ENCODE measurements at regions not wholly inside any gene's neighbourhood (a gene's known extent, or its start where the extent isn't known, plus 50 kb on each side); places are given as distances from the start of the nearest gene placed in this dataset.

GRCh38 chr18:10300739-10301138 is 153.7 kb upstream of the APCDD1 start:
- peak overlapping the region; percentile 4; the same call in 1 of the 2 replicates for H3K27ac ChIP-seq (ENCODE audit: low read length)
- H3K4me2 ChIP-seq (ENCODE audit: low read depth, low read length, poor library complexity, severe bottlenecking): peak overlapping the region; percentile 76
- DNase-seq: no peak
- no peaks in the 10 kb centered on the region for H3K27me3 ChIP-seq (ENCODE audit: low read length)
- H4K20me1 ChIP-seq (ENCODE audit: insufficient read depth, low read depth, low read length): no peaks in the 10 kb centered on the region
- H3K4me3 ChIP-seq (ENCODE audit: low read length): peak overlapping the region; percentile 55
- H3K9me2 ChIP-seq (replicated peaks; ENCODE audit: insufficient read depth, low read length): no peaks in the 10 kb centered on the region
- H3K4me1 ChIP-seq (ENCODE audit: low read length): peaks cover 70% of the 10 kb centered on the region
- no peaks in the 10 kb centered on the region for H3K9me3 ChIP-seq (ENCODE audit: low read length)
- no peaks in the 10 kb centered on the region for H3K79me2 ChIP-seq (ENCODE audit: low read length)
- no peak overlapping the region for H2AFZ ChIP-seq (ENCODE audit: low read length)
- peak overlapping the region; percentile 6; the same call in 1 of the 2 replicates for H3K9ac ChIP-seq (ENCODE audit: low read length)
- no peaks in the 10 kb centered on the region for H3K36me3 ChIP-seq (ENCODE audit: insufficient read depth, low read length)

GRCh38 chr18:10301831-10302483 is 152.5 kb upstream of the APCDD1 start:
- H2AFZ ChIP-seq (ENCODE audit: low read length): no peak overlapping the region
- H3K9me3 ChIP-seq (ENCODE audit: low read length): no peaks in the 10 kb centered on the region
- peak overlapping the region; percentile 55 for H3K4me3 ChIP-seq (ENCODE audit: low read length)
- H3K27me3 ChIP-seq (ENCODE audit: low read length): no peaks in the 10 kb centered on the region
- H3K4me2 ChIP-seq (ENCODE audit: low read depth, low read length, poor library complexity, severe bottlenecking): peak overlapping the region; percentile 76
- H4K20me1 ChIP-seq (ENCODE audit: insufficient read depth, low read depth, low read length): no peaks in the 10 kb centered on the region
- H3K9me2 ChIP-seq (replicated peaks; ENCODE audit: insufficient read depth, low read length): no peaks in the 10 kb centered on the region
- H3K9ac ChIP-seq (ENCODE audit: low read length): no peak overlapping the region
- H3K36me3 ChIP-seq (ENCODE audit: insufficient read depth, low read length): no peaks in the 10 kb centered on the region
- no peaks in the 10 kb centered on the region for H3K79me2 ChIP-seq (ENCODE audit: low read length)
- peak overlapping the region; percentile 4; the same call in 1 of the 2 replicates for H3K27ac ChIP-seq (ENCODE audit: low read length)
- H3K4me1 ChIP-seq (ENCODE audit: low read length): peaks cover 65% of the 10 kb centered on the region
- peak; percentile 59 for DNase-seq

GRCh38 chr18:10303171-10303570 is 151.3 kb upstream of the APCDD1 start:
- no peak overlapping the region for H3K27ac ChIP-seq (ENCODE audit: low read length)
- H2AFZ ChIP-seq (ENCODE audit: low read length): no peak overlapping the region
- no peak overlapping the region for H3K4me3 ChIP-seq (ENCODE audit: low read length)
- H4K20me1 ChIP-seq (ENCODE audit: insufficient read depth, low read depth, low read length): no peaks in the 10 kb centered on the region
- H3K79me2 ChIP-seq (ENCODE audit: low read length): no peaks in the 10 kb centered on the region
- DNase-seq: no peak
- no peaks in the 10 kb centered on the region for H3K36me3 ChIP-seq (ENCODE audit: insufficient read depth, low read length)
- H3K9me2 ChIP-seq (replicated peaks; ENCODE audit: insufficient read depth, low read length): no peaks in the 10 kb centered on the region
- no peak overlapping the region for H3K9ac ChIP-seq (ENCODE audit: low read length)
- no peaks in the 10 kb centered on the region for H3K9me3 ChIP-seq (ENCODE audit: low read length)
- peaks cover 53% of the 10 kb centered on the region for H3K4me1 ChIP-seq (ENCODE audit: low read length)
- no peaks in the 10 kb centered on the region for H3K27me3 ChIP-seq (ENCODE audit: low read length)
- H3K4me2 ChIP-seq (ENCODE audit: low read depth, low read length, poor library complexity, severe bottlenecking): no peak overlapping the region

GRCh38 chr18:10304853-10305252 is 149.6 kb upstream of the APCDD1 start:
- Histone ChIP-seq H3K9me3 (ENCODE audit: low read length) (no peaks in the 10 kb centered on the region), H3K4me2 (ENCODE audit: low read depth, low read length, poor library complexity, severe bottlenecking) (no peak overlapping the region), H3K36me3 (ENCODE audit: insufficient read depth, low read length) (no peaks in the 10 kb centered on the region), H3K27me3 (ENCODE audit: low read length) (no peaks in the 10 kb centered on the region), H3K4me3 (ENCODE audit: low read length) (no peak overlapping the region), H3K9ac (ENCODE audit: low read length) (no peak overlapping the region), H3K4me1 (ENCODE audit: low read length) (peaks cover 37% of the 10 kb centered on the region), H2AFZ (ENCODE audit: low read length) (no peak overlapping the region), H3K9me2 (replicated peaks; ENCODE audit: insufficient read depth, low read length) (no peaks in the 10 kb centered on the region), H4K20me1 (ENCODE audit: insufficient read depth, low read depth, low read length) (no peaks in the 10 kb centered on the region), H3K79me2 (ENCODE audit: low read length) (no peaks in the 10 kb centered on the region), H3K27ac (ENCODE audit: low read length) (no peak overlapping the region)
- no peak for DNase-seq

GRCh38 chr18:10306779-10307178 is 147.7 kb upstream of the APCDD1 start:
- Histone ChIP-seq H4K20me1 (ENCODE audit: insufficient read depth, low read depth, low read length) (no peaks in the 10 kb centered on the region), H3K36me3 (ENCODE audit: insufficient read depth, low read length) (no peaks in the 10 kb centered on the region), H3K4me2 (ENCODE audit: low read depth, low read length, poor library complexity, severe bottlenecking) (no peak overlapping the region), H3K9me2 (replicated peaks; ENCODE audit: insufficient read depth, low read length) (no peaks in the 10 kb centered on the region), H3K79me2 (ENCODE audit: low read length) (no peaks in the 10 kb centered on the region), H3K9ac (ENCODE audit: low read length) (no peak overlapping the region), H3K4me3 (ENCODE audit: low read length) (no peak overlapping the region), H2AFZ (ENCODE audit: low read length) (no peak overlapping the region), H3K4me1 (ENCODE audit: low read length) (peaks cover 17% of the 10 kb centered on the region), H3K27me3 (ENCODE audit: low read length) (no peaks in the 10 kb centered on the region), H3K9me3 (ENCODE audit: low read length) (no peaks in the 10 kb centered on the region), H3K27ac (ENCODE audit: low read length) (no peak overlapping the region)
- no peak for DNase-seq

GRCh38 chr18:10308154-10308553 is 146.3 kb upstream of the APCDD1 start:
- Histone ChIP-seq H3K9me2 (replicated peaks; ENCODE audit: insufficient read depth, low read length) (no peaks in the 10 kb centered on the region), H3K27me3 (ENCODE audit: low read length) (no peaks in the 10 kb centered on the region), H3K4me3 (ENCODE audit: low read length) (no peak overlapping the region), H3K4me2 (ENCODE audit: low read depth, low read length, poor library complexity, severe bottlenecking) (no peak overlapping the region), H3K36me3 (ENCODE audit: insufficient read depth, low read length) (no peaks in the 10 kb centered on the region), H3K27ac (ENCODE audit: low read length) (no peak overlapping the region), H4K20me1 (ENCODE audit: insufficient read depth, low read depth, low read length) (no peaks in the 10 kb centered on the region), H3K4me1 (ENCODE audit: low read length) (peaks cover 10% of the 10 kb centered on the region), H3K9me3 (ENCODE audit: low read length) (no peaks in the 10 kb centered on the region), H2AFZ (ENCODE audit: low read length) (no peak overlapping the region), H3K79me2 (ENCODE audit: low read length) (no peaks in the 10 kb centered on the region), H3K9ac (ENCODE audit: low read length) (no peak overlapping the region)
- no peak for DNase-seq

GRCh38 chr18:10310626-10311025 is 143.8 kb upstream of the APCDD1 start:
- Histone ChIP-seq H3K4me1 (ENCODE audit: low read length) (no peaks in the 10 kb centered on the region), H2AFZ (ENCODE audit: low read length) (no peak overlapping the region), H3K4me2 (ENCODE audit: low read depth, low read length, poor library complexity, severe bottlenecking) (no peak overlapping the region), H3K79me2 (ENCODE audit: low read length) (no peaks in the 10 kb centered on the region), H3K9ac (ENCODE audit: low read length) (no peak overlapping the region), H3K27ac (ENCODE audit: low read length) (no peak overlapping the region), H3K4me3 (ENCODE audit: low read length) (no peak overlapping the region), H3K36me3 (ENCODE audit: insufficient read depth, low read length) (no peaks in the 10 kb centered on the region), H3K9me3 (ENCODE audit: low read length) (no peaks in the 10 kb centered on the region), H4K20me1 (ENCODE audit: insufficient read depth, low read depth, low read length) (no peaks in the 10 kb centered on the region), H3K9me2 (replicated peaks; ENCODE audit: insufficient read depth, low read length) (no peaks in the 10 kb centered on the region), H3K27me3 (ENCODE audit: low read length) (no peaks in the 10 kb centered on the region)
- DNase-seq: no peak

GRCh38 chr18:10312326-10313015 is 142.0 kb upstream of the APCDD1 start:
- no peaks in the 10 kb centered on the region for H4K20me1 ChIP-seq (ENCODE audit: insufficient read depth, low read depth, low read length)
- H3K4me1 ChIP-seq (ENCODE audit: low read length): peaks cover 9% of the 10 kb centered on the region
- H3K4me2 ChIP-seq (ENCODE audit: low read depth, low read length, poor library complexity, severe bottlenecking): no peak overlapping the region
- H3K27ac ChIP-seq (ENCODE audit: low read length): no peak overlapping the region
- H3K9ac ChIP-seq (ENCODE audit: low read length): no peak overlapping the region
- no peaks in the 10 kb centered on the region; the same call in 1 of the 2 replicates for H3K27me3 ChIP-seq (ENCODE audit: low read length)
- H3K4me3 ChIP-seq (ENCODE audit: low read length): no peak overlapping the region
- no peaks in the 10 kb centered on the region for H3K36me3 ChIP-seq (ENCODE audit: insufficient read depth, low read length)
- H3K9me3 ChIP-seq (ENCODE audit: low read length): no peaks in the 10 kb centered on the region
- no peaks in the 10 kb centered on the region for H3K79me2 ChIP-seq (ENCODE audit: low read length)
- DNase-seq: no peak
- H2AFZ ChIP-seq (ENCODE audit: low read length): no peak overlapping the region
- no peaks in the 10 kb centered on the region for H3K9me2 ChIP-seq (replicated peaks; ENCODE audit: insufficient read depth, low read length)
